Adrenal gland (tissue), 5 donors: ENCODE measurements at regions not wholly inside any gene's neighbourhood (a gene's known extent, or its start where the extent isn't known, plus 50 kb on each side); places are given as distances from the start of the nearest gene placed in this dataset.

Source experiments
- POLR2A ChIP-seq, 2 donors: fragments of 450-650 bp; IDR thresholded peaks; one replicate each; pipeline ENCODE4 v1.6.1; 2017; ENCODE audit warnings: antibody characterized with exemption in 2 of 2, mild to moderate bottlenecking in 2 of 2, moderate library complexity in 1 of 2
- TF ChIP-seq, protein P1 (sequence below), 6 experiments: fragments of 450-650 bp in 4 of 6; fragments of 200-600 bp in 2 of 6; sonication (generic) in 1 of 6; IDR thresholded peaks; 1 replicate in 5 of 6; 2 replicates in 1 of 6; pipeline versions ENCODE4 v1.5.1 to v1.8.0; 2016 to 2021; ENCODE audit warnings: antibody characterized with exemption in 6 of 6, mild to moderate bottlenecking in 2 of 6, moderate library complexity in 1 of 6
- donor health status: DM: no; HTN: no; CAD: no.

DNA sequence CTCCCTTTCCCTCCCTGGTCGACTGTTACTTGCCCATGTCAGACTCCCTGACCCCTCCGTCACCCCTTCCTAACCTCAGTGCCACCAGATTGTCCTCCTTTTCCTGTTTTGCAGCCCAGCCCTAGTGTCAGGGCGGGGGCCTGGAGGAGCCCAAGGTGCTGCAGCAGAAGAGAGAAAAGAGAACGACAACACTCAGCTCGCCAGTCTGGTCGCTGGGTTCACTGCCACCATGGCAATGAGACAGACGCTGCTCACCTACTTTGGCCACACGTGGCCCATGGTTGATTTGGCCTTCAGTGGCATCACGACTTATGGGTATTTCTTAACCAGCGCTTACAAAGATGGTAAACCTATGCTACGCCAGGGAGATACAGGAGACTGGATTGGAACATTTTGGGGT lies 108.4 kb upstream of the RMDN2 start:
- no peak for TF ChIP-seq POLR2A (IDR thresholded peaks at IDR 0.05)
- TF ChIP-seq, protein P1, sequence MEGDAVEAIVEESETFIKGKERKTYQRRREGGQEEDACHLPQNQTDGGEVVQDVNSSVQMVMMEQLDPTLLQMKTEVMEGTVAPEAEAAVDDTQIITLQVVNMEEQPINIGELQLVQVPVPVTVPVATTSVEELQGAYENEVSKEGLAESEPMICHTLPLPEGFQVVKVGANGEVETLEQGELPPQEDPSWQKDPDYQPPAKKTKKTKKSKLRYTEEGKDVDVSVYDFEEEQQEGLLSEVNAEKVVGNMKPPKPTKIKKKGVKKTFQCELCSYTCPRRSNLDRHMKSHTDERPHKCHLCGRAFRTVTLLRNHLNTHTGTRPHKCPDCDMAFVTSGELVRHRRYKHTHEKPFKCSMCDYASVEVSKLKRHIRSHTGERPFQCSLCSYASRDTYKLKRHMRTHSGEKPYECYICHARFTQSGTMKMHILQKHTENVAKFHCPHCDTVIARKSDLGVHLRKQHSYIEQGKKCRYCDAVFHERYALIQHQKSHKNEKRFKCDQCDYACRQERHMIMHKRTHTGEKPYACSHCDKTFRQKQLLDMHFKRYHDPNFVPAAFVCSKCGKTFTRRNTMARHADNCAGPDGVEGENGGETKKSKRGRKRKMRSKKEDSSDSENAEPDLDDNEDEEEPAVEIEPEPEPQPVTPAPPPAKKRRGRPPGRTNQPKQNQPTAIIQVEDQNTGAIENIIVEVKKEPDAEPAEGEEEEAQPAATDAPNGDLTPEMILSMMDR (IDR thresholded peaks at IDR 0.05): no peak
